SK-N-SH treated with all-trans-retinoic acid at 6 μM for 48 hours (cell line): ENCODE measurements at regions not wholly inside any gene's neighbourhood (a gene's known extent, or its start where the extent isn't known, plus 50 kb on each side); places are given as distances from the start of the nearest gene placed in this dataset.

Experiments used
- ATAC-seq: fragments of 200-7000 bp; cut with Tn5 transposase; 3 replicates; pipeline ENCODE4 v1.9.1; 2020; ENCODE audit warnings: mild to moderate bottlenecking, moderate library complexity
- ARNTL ChIP-seq: fragments of 450-650 bp; formaldehyde crosslinking; IDR thresholded peaks from 2 replicates; pipeline ENCODE4 v1.5.0; 2020; ENCODE audit warnings: low read depth, mild to moderate bottlenecking, moderate library complexity, borderline replicate concordance
- BACH2 ChIP-seq: fragments of 250-450 bp; sonication (Bioruptor Pico); IDR thresholded peaks from 2 replicates; pipeline ENCODE4 v1.9.0; 2021; ENCODE audit warnings: mild to moderate bottlenecking, borderline replicate concordance
- CSRNP3 ChIP-seq: fragments of 250-450 bp; sonication (Bioruptor Pico); IDR thresholded peaks from 2 replicates; pipeline ENCODE4 v1.5.1; 2021; ENCODE audit warnings: mild to moderate bottlenecking, moderate library complexity
- ESRRG ChIP-seq: fragments of 250-450 bp; sonication (Bioruptor Pico); IDR thresholded peaks from 2 replicates; pipeline ENCODE4 v1.6.1; 2021; ENCODE audit warnings: mild to moderate bottlenecking
- ISL1 ChIP-seq: fragments of 250-450 bp; sonication (Bioruptor Pico); IDR thresholded peaks from 2 replicates; pipeline ENCODE4 v2.1.2; 2022; ENCODE audit warnings: mild to moderate bottlenecking, moderate library complexity
- OSR1 ChIP-seq: fragments of 250-450 bp; sonication (Bioruptor Pico); IDR thresholded peaks from 2 replicates; pipeline ENCODE4 v1.8.0; 2022; ENCODE audit warnings: moderate library complexity, mild to moderate bottlenecking, inconsistent platforms
- PATZ1 ChIP-seq: fragments of 250-450 bp; sonication (Bioruptor Pico); IDR thresholded peaks from 2 replicates; pipeline ENCODE4 v1.8.0; 2020; ENCODE audit warnings: mild to moderate bottlenecking, moderate library complexity, borderline replicate concordance
- POU6F1 ChIP-seq: fragments of 250-450 bp; sonication (Bioruptor Pico); IDR thresholded peaks from 2 replicates; pipeline ENCODE4 v1.8.0; 2021; ENCODE audit warnings: low read depth, mild to moderate bottlenecking, moderate library complexity, borderline replicate concordance
- RARB ChIP-seq: fragments of 250-450 bp; sonication (Bioruptor Pico); IDR thresholded peaks from 2 replicates; pipeline ENCODE4 v1.8.0; 2021; ENCODE audit warnings: mild to moderate bottlenecking, moderate library complexity
- TCF4 ChIP-seq: fragments of 250-450 bp; sonication (Bioruptor Pico); IDR thresholded peaks from 2 replicates; pipeline ENCODE4 v1.8.0; 2021; ENCODE audit warnings: mild to moderate bottlenecking, moderate library complexity, borderline replicate concordance
- TOX ChIP-seq: fragments of 250-450 bp; sonication (Bioruptor Pico); IDR thresholded peaks from 2 replicates; pipeline ENCODE4 v1.8.0; 2021; ENCODE audit warnings: mild to moderate bottlenecking, moderate library complexity, borderline replicate concordance
- TSHZ2 ChIP-seq: fragments of 250-450 bp; sonication (Bioruptor Pico); IDR thresholded peaks from 2 replicates; pipeline ENCODE4 v1.5.0; 2020; ENCODE audit warnings: mild to moderate bottlenecking, moderate library complexity
- ZC3H10 ChIP-seq: fragments of 250-450 bp; sonication (Bioruptor Pico); IDR thresholded peaks from 2 replicates; pipeline ENCODE4 v1.5.1; 2021; ENCODE audit warnings: mild to moderate bottlenecking, moderate library complexity
- ZFP3 ChIP-seq: fragments of 250-450 bp; sonication (Bioruptor Pico); IDR thresholded peaks from 2 replicates; pipeline ENCODE4 v1.5.0; 2020; ENCODE audit warnings: mild to moderate bottlenecking, moderate library complexity
- ZNF565 ChIP-seq: fragments of 450-650 bp; formaldehyde crosslinking; conservative IDR thresholded peaks from 2 replicates; pipeline ENCODE4 v1.5.0; 2020; ENCODE audit warnings: low read depth, mild to moderate bottlenecking, moderate library complexity
- ZNF70 ChIP-seq: fragments of 450-650 bp; formaldehyde crosslinking; IDR thresholded peaks from 2 replicates; pipeline ENCODE4 v1.5.0; 2020; ENCODE audit warnings: mild to moderate bottlenecking, moderate library complexity
- ZNF8 ChIP-seq: fragments of 450-650 bp; formaldehyde crosslinking; IDR thresholded peaks from 2 replicates; pipeline ENCODE4 v1.5.0; 2020; ENCODE audit warnings: mild to moderate bottlenecking, moderate library complexity

GRCh38 chr4:116702949-116703348 is 382.4 kb downstream of the TRAM1L1 start:
- peak; percentile 19; the same call in 1 of the 3 replicates for ATAC-seq
- no peak for TF ChIP-seq POU6F1 (CRISPR knock-in tag)
- TF ChIP-seq ZC3H10 (CRISPR knock-in tag) = no peak
- TF ChIP-seq ESRRG (CRISPR knock-in tag) = no peak
- no peak for TF ChIP-seq RARB (CRISPR knock-in tag)
- no peak for TF ChIP-seq ARNTL (CRISPR knock-in tag)
- TF ChIP-seq ZFP3 (CRISPR knock-in tag) = no peak
- no peak for TF ChIP-seq CSRNP3 (CRISPR knock-in tag)
- TF ChIP-seq ZNF8 = no peak
- no peak for TF ChIP-seq ISL1 (CRISPR knock-in tag)
- no peak for TF ChIP-seq BACH2 (CRISPR knock-in tag)
- TF ChIP-seq ZNF70 (CRISPR knock-in tag) = no peak

- no peak for ATAC-seq
- TF ChIP-seq ISL1 (CRISPR knock-in tag) = no peak
- no peak for TF ChIP-seq OSR1 (CRISPR knock-in tag)
- no peak for TF ChIP-seq ZFP3 (CRISPR knock-in tag)
- no peak for TF ChIP-seq TCF4 (CRISPR knock-in tag)
- TF ChIP-seq ZNF565 (CRISPR knock-in tag) = no peak
- no peak for TF ChIP-seq ZNF8
- no peak for TF ChIP-seq CSRNP3 (CRISPR knock-in tag)
Observed at GRCh38 chr4:116688536-116688935, 396.8 kb downstream of the TRAM1L1 start.

- no peak for ATAC-seq
- TF ChIP-seq TSHZ2 (CRISPR knock-in tag) = no peak
- TF ChIP-seq ESRRG (CRISPR knock-in tag) = no peak
- TF ChIP-seq PATZ1 (CRISPR knock-in tag) = no peak
- TF ChIP-seq POU6F1 (CRISPR knock-in tag) = no peak
- no peak for TF ChIP-seq ZFP3 (CRISPR knock-in tag)
- TF ChIP-seq TOX (CRISPR knock-in tag) = no peak
- TF ChIP-seq, all 23 proteins: peak for 0
Observed at GRCh38 chr4:116668190-116668589, 417.2 kb downstream of the TRAM1L1 start.
